GM12874 (cell line): ENCODE measurements at regions not wholly inside any gene's neighbourhood (a gene's known extent, or its start where the extent isn't known, plus 50 kb on each side); places are given as distances from the start of the nearest gene placed in this dataset.

Experiments
- CTCF ChIP-seq: IDR thresholded peaks from 2 replicates; pipeline ENCODE4 v1.5.1; 2011; ENCODE audit warnings: low read depth, mild to moderate bottlenecking, control low read depth, low read length, moderate library complexity; ENCODE audit not compliant: insufficient read depth

GRCh38 chr10:69750011-69750373, 51.7 kb upstream of the COL13A1 start:
- no peak for TF ChIP-seq CTCF

- TF ChIP-seq CTCF, result no peak
Observed at GRCh38 chr10:69750725-69751124, 51.0 kb upstream of the COL13A1 start.

GRCh38 chr10:69751214-69751613, 50.5 kb upstream of the COL13A1 start:
- TF ChIP-seq CTCF, result no peak
